H1 (cell line): ENCODE measurements at regions not wholly inside any gene's neighbourhood (a gene's known extent, or its start where the extent isn't known, plus 50 kb on each side); places are given as distances from the start of the nearest gene placed in this dataset.

Source experiments
- CTCF ChIA-PET: fragments of 300-600 bp; sonication (Branson Sonifier 250); formaldehyde crosslinking; loops from one replicate; lab custom pipeline; 2021; ENCODE audit not compliant: partially characterized antibody; lab: Charles Lee
- POLR2A ChIA-PET: fragments of 300-600 bp; sonication (Branson Sonifier 250); formaldehyde crosslinking; loops from one replicate; lab custom pipeline; 2021; ENCODE audit warnings: inconsistent platforms; ENCODE audit not compliant: partially characterized antibody; lab: Charles Lee
- DNase-seq, 2 experiments: peaks; one replicate each; pipeline versions ENCODE4 v3.0.0 to v3.0.0-alpha.2; 2010 to 2022; ENCODE audit warnings: low spot score in 2 of 2, low read depth in 1 of 2, mixed read lengths in 1 of 2
- FAIRE-seq: peaks from 2 replicates; lab custom pipeline; 2011; peaks lifted over from hg19 to GRCh38; lab: Jason Lieb, UNC
- H2AFZ ChIP-seq: 2 replicates; pipeline ENCODE4 v1.8.1; 2012; ENCODE audit warnings: low read length, inconsistent platforms
- H2AK5ac ChIP-seq: 2 replicates; pipeline ENCODE4 v1.6.1; 2013; ENCODE audit warnings: low read depth, low read length
- H2BK120ac ChIP-seq: replicated peaks from 2 replicates; pipeline ENCODE3; 2013; ENCODE audit warnings: low read depth, low read length, inconsistent platforms
- H2BK12ac ChIP-seq: 2 replicates; pipeline ENCODE4 v1.6.1; 2013; ENCODE audit warnings: low read depth, low read length
- H2BK15ac ChIP-seq: 2 replicates; pipeline ENCODE4 v1.6.1; 2013; ENCODE audit warnings: low read length
- H2BK20ac ChIP-seq: 2 replicates; pipeline ENCODE4 v1.6.1; 2013; ENCODE audit warnings: low read length
- H2BK5ac ChIP-seq: 2 replicates; pipeline ENCODE4 v1.6.1; 2013; ENCODE audit warnings: low read depth, low read length
- H3K14ac ChIP-seq: 2 replicates; pipeline ENCODE4 v1.6.1; 2013; ENCODE audit warnings: inconsistent platforms; ENCODE audit not compliant: insufficient read length
- H3K18ac ChIP-seq: 2 replicates; pipeline ENCODE4 v1.6.1; 2013; ENCODE audit warnings: low read length; ENCODE audit errors: extremely low read depth
- H3K23ac ChIP-seq: 2 replicates; pipeline ENCODE4 v1.6.1; 2013; ENCODE audit warnings: inconsistent platforms; ENCODE audit not compliant: insufficient read length
- H3K23me2 ChIP-seq: 2 replicates; pipeline ENCODE4 v1.6.1; 2013; ENCODE audit warnings: low read depth, low read length
- H3K27ac ChIP-seq: 2 replicates; pipeline ENCODE4 v1.6.1; 2011; ENCODE audit warnings: low read depth, low read length, inconsistent platforms
- H3K27me3 ChIP-seq, 4 experiments: replicated peaks in 1 of 4; 1 replicate in 1 of 4; 2 replicates in 3 of 4; pipeline versions ENCODE4 v1.6.1 to v1.8.1; 2011 to 2013; ENCODE audit warnings: low read length in 3 of 4, mild to moderate bottlenecking in 3 of 4, inconsistent platforms in 2 of 4, mixed read lengths in 2 of 4, moderate library complexity in 1 of 4; ENCODE audit not compliant: control insufficient read depth in 3 of 4, insufficient read depth in 3 of 4; ENCODE audit errors: extremely low read depth in 1 of 4
- H3K36me3 ChIP-seq, 4 experiments: 2 replicates each; pipeline versions ENCODE4 v1.6.1 to v1.8.1; 2011 to 2013; ENCODE audit warnings: mild to moderate bottlenecking in 4 of 4, low read length in 3 of 4, moderate library complexity in 2 of 4, control low read depth in 1 of 4, inconsistent platforms in 1 of 4; ENCODE audit not compliant: insufficient read depth in 4 of 4, control insufficient read depth in 2 of 4
- H3K4ac ChIP-seq: replicated peaks from 2 replicates; pipeline ENCODE3; 2013; ENCODE audit warnings: low read length, low read depth, mixed read lengths, inconsistent platforms; ENCODE audit not compliant: insufficient read length
- H3K4me1 ChIP-seq, 4 experiments: replicated peaks in 1 of 4; 1 replicate in 1 of 4; 2 replicates in 3 of 4; pipeline versions ENCODE4 v1.6.1 to v1.8.1; 2011 to 2013; ENCODE audit warnings: low read length in 3 of 4, inconsistent platforms in 2 of 4, mixed read lengths in 1 of 4; ENCODE audit not compliant: insufficient read depth in 4 of 4, control insufficient read depth in 3 of 4
- H3K4me2 ChIP-seq, 2 experiments: 2 replicates each; pipeline versions ENCODE4 v1.6.1 to v1.8.1; 2011 to 2013; ENCODE audit warnings: low read depth in 2 of 2, low read length in 2 of 2, control low read depth in 1 of 2, inconsistent platforms in 1 of 2, mild to moderate bottlenecking in 1 of 2; ENCODE audit not compliant: insufficient read depth in 1 of 2
- H3K4me3 ChIP-seq, 4 experiments: fragments of 200-600, 300-600 bp in 1 of 4; sonication (generic), shearing (Covaris generic), sonication (Bioruptor Twin) in 1 of 4; 2 replicates each; pipeline versions ENCODE4 v1.5.1 to v1.8.1; 2011 to 2016; ENCODE audit warnings: low read length in 4 of 4, low read depth in 3 of 4, control low read depth in 2 of 4, inconsistent platforms in 2 of 4, mild to moderate bottlenecking in 2 of 4, mixed read lengths in 1 of 4, moderate library complexity in 1 of 4; ENCODE audit not compliant: insufficient read depth in 2 of 4; ENCODE audit errors: extremely low read depth in 1 of 4
- H3K56ac ChIP-seq: replicated peaks from 2 replicates; pipeline ENCODE3; 2013; ENCODE audit warnings: low read depth, mild to moderate bottlenecking, mixed read lengths, low read length, inconsistent platforms; ENCODE audit not compliant: insufficient read length
- H3K79me1 ChIP-seq: 2 replicates; pipeline ENCODE4 v1.6.1; 2013; ENCODE audit warnings: low read depth, low read length, control low read depth
- H3K79me2 ChIP-seq, 2 experiments: 2 replicates each; pipeline versions ENCODE4 v1.6.1 to v1.8.1; 2012 to 2013; ENCODE audit warnings: low read length in 2 of 2, mild to moderate bottlenecking in 2 of 2, inconsistent platforms in 1 of 2; ENCODE audit not compliant: insufficient read depth in 2 of 2, control insufficient read depth in 1 of 2
- H3K9ac ChIP-seq, 4 experiments: replicated peaks in 1 of 4; 1 replicate in 1 of 4; 2 replicates in 3 of 4; pipeline versions ENCODE4 v1.6.1 to v1.8.1; 2011 to 2013; ENCODE audit warnings: low read depth in 3 of 4, low read length in 3 of 4, control low read depth in 2 of 4, mild to moderate bottlenecking in 2 of 4, moderate library complexity in 2 of 4, inconsistent platforms in 1 of 4; ENCODE audit errors: extremely low read depth in 1 of 4
- H3K9me3 ChIP-seq, 2 experiments: 2 replicates each; pipeline versions ENCODE4 v1.6.1 to v1.8.1; 2012 to 2013; ENCODE audit warnings: mild to moderate bottlenecking in 2 of 2, moderate library complexity in 2 of 2, control low read depth in 1 of 2, inconsistent platforms in 1 of 2, low read depth in 1 of 2, low read length in 1 of 2, mixed read lengths in 1 of 2; ENCODE audit not compliant: insufficient read depth in 2 of 2
- H4K20me1 ChIP-seq, 2 experiments: replicated peaks in 1 of 2; 2 replicates each; pipeline versions ENCODE3 to v1.8.1; 2011 to 2013; ENCODE audit warnings: inconsistent platforms in 2 of 2, low read length in 2 of 2, mild to moderate bottlenecking in 1 of 2; ENCODE audit not compliant: insufficient read depth in 2 of 2, control insufficient read depth in 1 of 2
- H4K5ac ChIP-seq: 2 replicates; pipeline ENCODE4 v1.6.1; 2013; ENCODE audit warnings: low read length, low read depth, mixed read lengths, inconsistent platforms; ENCODE audit not compliant: insufficient read length
- H4K8ac ChIP-seq: 2 replicates; pipeline ENCODE4 v1.8.0; 2013; ENCODE audit warnings: mild to moderate bottlenecking, moderate library complexity, low read length, inconsistent platforms; ENCODE audit not compliant: insufficient read depth; ENCODE audit errors: extremely low read depth
- H4K91ac ChIP-seq: replicated peaks from 2 replicates; pipeline ENCODE3; 2013; ENCODE audit warnings: low read length, mixed read lengths, inconsistent platforms; ENCODE audit not compliant: insufficient read length
- EZH2 ChIP-seq: fragments of 200-600 bp; sonication (generic); IDR thresholded peaks from 2 replicates; pipeline ENCODE4 v1.7.1; 2012; ENCODE audit warnings: low read depth, mild to moderate bottlenecking, moderate library complexity, low read length, inconsistent platforms; ENCODE audit not compliant: severe bottlenecking
- SIX5 ChIP-seq: IDR thresholded peaks from 2 replicates; pipeline ENCODE4 v1.6.1; 2011; ENCODE audit warnings: mild to moderate bottlenecking, low read depth, low read length
- WGBS, 2 experiments: shearing (Covaris generic) in 1 of 2; methylation state at CpG; one replicate each; pipeline versions ENCODE4 v1.1.6 to v1.1.7; 2013 to 2015; ENCODE audit warnings: low lambda C conversion rate in 2 of 2, mixed read lengths in 2 of 2, inconsistent platforms in 1 of 2, low coverage in 1 of 2, missing lambda C conversion rate in 1 of 2; ENCODE audit not compliant: insufficient replicate concordance in 2 of 2, insufficient coverage in 1 of 2, insufficient read length in 1 of 2; ENCODE audit errors: extremely low coverage in 1 of 2, missing lambda C conversion rate in 1 of 2; 5-methylcytosine and 5-hydroxymethylcytosine counted together

GRCh38 chr15:36484038-36484778, 95.2 kb upstream of the CDIN1 start:
- H3K56ac ChIP-seq: no peak overlapping the region
- no peak overlapping the region for H2BK15ac ChIP-seq
- H4K5ac ChIP-seq: no peak overlapping the region
- no peak for DNase-seq
- H2BK120ac ChIP-seq: no peak overlapping the region
- H3K27ac ChIP-seq: no peak overlapping the region
- no peak overlapping the region for H3K18ac ChIP-seq
- ChIA-PET POLR2A (no interaction called here), CTCF (interaction anchor here (0.8 to 1.0 kb wide), 3 partner anchors 18 to 324 kb away, joined by 3 read pairs; no protein-coding TSS in a partner anchor)
- no peak overlapping the region for H3K14ac ChIP-seq
- no peak for FAIRE-seq
- H3K4me2 ChIP-seq: no peak overlapping the region
- H3K79me1 ChIP-seq: no peaks in the 10 kb centered on the region
- H3K79me2 ChIP-seq: no peaks in the 10 kb centered on the region
- H3K4ac ChIP-seq: no peak overlapping the region
- no peak overlapping the region for H2AFZ ChIP-seq
- H3K4me1 ChIP-seq: no peaks in the 10 kb centered on the region
- H3K36me3 ChIP-seq: no peaks in the 10 kb centered on the region
- no peak overlapping the region for H3K23ac ChIP-seq
- TF ChIP-seq SIX5 (no peak), EZH2 (no peak)
- TF ChIP-seq, all 59 proteins: peak for 0
- Histone ChIP-seq H3K9ac (no peak overlapping the region), H3K23me2 (no peaks in the 10 kb centered on the region), H3K27me3 (peaks cover 0 to 1% (median 0%) of the 10 kb centered on the region in 4 experiments; a peak in 1 of 7 replicates), H4K20me1 (no peaks in the 10 kb centered on the region), H4K91ac (no peak overlapping the region), H3K4me3 (no peak overlapping the region), H2BK20ac (no peak overlapping the region), H2BK5ac (no peak overlapping the region), H4K8ac (no peak overlapping the region), H2AK5ac (no peak overlapping the region), H2BK12ac (no peak overlapping the region), H3K9me3 (no peaks in the 10 kb centered on the region)
- WGBS, 2 experiments: 94% methylated on average over 2 of the region's 2 CpGs; no CpG with 5 or more reads in 1 of the 2 experiments
